Stomach smooth muscle (tissue), 2 donors: ENCODE measurements at regions not wholly inside any gene's neighbourhood (a gene's known extent, or its start where the extent isn't known, plus 50 kb on each side); places are given as distances from the start of the nearest gene placed in this dataset.

ENCODE experiments used
- H3K27ac ChIP-seq: one replicate; pipeline ENCODE4 v1.7.0; 2013; ENCODE audit warnings: mild to moderate bottlenecking, low read length, inconsistent platforms
- H3K27me3 ChIP-seq, 2 donors: one replicate each; pipeline ENCODE4 v1.7.0; 2013; ENCODE audit warnings: low read length in 2 of 2; ENCODE audit not compliant: insufficient read depth in 2 of 2, control insufficient read depth in 1 of 2
- H3K36me3 ChIP-seq, 2 donors: one replicate each; pipeline ENCODE4 v1.7.0; 2013; ENCODE audit warnings: low read length in 2 of 2; ENCODE audit not compliant: control insufficient read depth in 2 of 2, insufficient read depth in 2 of 2
- H3K4me1 ChIP-seq: one replicate; pipeline ENCODE4 v1.7.0; 2013; ENCODE audit warnings: low read length; ENCODE audit not compliant: control insufficient read depth, insufficient read depth
- H3K4me3 ChIP-seq, 2 donors: one replicate each; pipeline ENCODE4 v1.7.0; 2013; ENCODE audit warnings: low read length in 2 of 2
- H3K9ac ChIP-seq, 2 donors: one replicate each; pipeline ENCODE4 v1.7.0; 2013; ENCODE audit warnings: low read length in 2 of 2, mild to moderate bottlenecking in 1 of 2
- H3K9me3 ChIP-seq, 2 donors: one replicate each; pipeline ENCODE4 v1.7.0; 2013; ENCODE audit warnings: low read length in 2 of 2; ENCODE audit not compliant: control insufficient read depth in 2 of 2
- donor health status: healthy.
- donor health status: Pancreatic carcinoma.

- Histone ChIP-seq H3K36me3 (no peaks in the 10 kb centered on the region), H3K9me3 (peaks cover 0 to 3% of the 10 kb centered on the region in 2 donors), H3K27me3 (peaks cover 0 to 10% of the 10 kb centered on the region in 2 donors), H3K9ac (no peak overlapping the region), H3K27ac (no peak overlapping the region), H3K4me1 (no peaks in the 10 kb centered on the region), H3K4me3 (no peak overlapping the region)
Measured at GRCh38 chrX:22325096-22325495, 52.4 kb downstream of the CBLL2 start.

GRCh38 chrX:22329783-22330182 is 57.1 kb downstream of the CBLL2 start:
- Histone ChIP-seq H3K36me3 (no peaks in the 10 kb centered on the region), H3K4me3 (no peak overlapping the region), H3K27me3 (no peaks in the 10 kb centered on the region), H3K27ac (no peak overlapping the region), H3K4me1 (no peaks in the 10 kb centered on the region), H3K9me3 (no peaks in the 10 kb centered on the region), H3K9ac (no peak overlapping the region)

- H3K4me3 ChIP-seq: no peak overlapping the region
- H3K27ac ChIP-seq: no peak overlapping the region
- no peaks in the 10 kb centered on the region for H3K27me3 ChIP-seq
- H3K4me1 ChIP-seq: no peaks in the 10 kb centered on the region
- no peaks in the 10 kb centered on the region for H3K36me3 ChIP-seq
- H3K9ac ChIP-seq: no peak overlapping the region
- no peaks in the 10 kb centered on the region for H3K9me3 ChIP-seq
Measured at GRCh38 chrX:22338740-22339139, 66.0 kb downstream of the CBLL2 start.

GRCh38 chrX:22339459-22339858 is 66.7 kb downstream of the CBLL2 start:
- Histone ChIP-seq H3K36me3 (no peaks in the 10 kb centered on the region), H3K27me3 (no peaks in the 10 kb centered on the region), H3K9ac (no peak overlapping the region), H3K4me3 (no peak overlapping the region), H3K4me1 (no peaks in the 10 kb centered on the region), H3K9me3 (no peaks in the 10 kb centered on the region), H3K27ac (no peak overlapping the region)

- Histone ChIP-seq H3K4me1 (no peaks in the 10 kb centered on the region), H3K9me3 (no peaks in the 10 kb centered on the region), H3K27me3 (no peaks in the 10 kb centered on the region), H3K27ac (no peak overlapping the region), H3K4me3 (no peak overlapping the region), H3K9ac (no peak overlapping the region), H3K36me3 (no peaks in the 10 kb centered on the region)
Measured at GRCh38 chrX:22340022-22340616, 67.4 kb downstream of the CBLL2 start.

- H3K27ac ChIP-seq: no peak overlapping the region
- no peaks in the 10 kb centered on the region for H3K36me3 ChIP-seq
- no peaks in the 10 kb centered on the region for H3K27me3 ChIP-seq
- H3K4me3 ChIP-seq: no peak overlapping the region
- no peaks in the 10 kb centered on the region for H3K4me1 ChIP-seq
- H3K9ac ChIP-seq: no peak overlapping the region
- H3K9me3 ChIP-seq: peaks cover 0 to 2% of the 10 kb centered on the region in 2 donors
Measured at GRCh38 chrX:22343192-22343591, 70.5 kb downstream of the CBLL2 start.

- no peak overlapping the region for H3K9ac ChIP-seq
- no peak overlapping the region for H3K27ac ChIP-seq
- H3K27me3 ChIP-seq: peaks cover 0 to 6% of the 10 kb centered on the region in 2 donors
Measured at GRCh38 chrX:22345884-22346283, 73.2 kb downstream of the CBLL2 start.

GRCh38 chrX:22347491-22347890 is 74.8 kb downstream of the CBLL2 start:
- Histone ChIP-seq H3K9ac (no peak overlapping the region), H3K27ac (no peak overlapping the region), H3K9me3 (peaks cover 0 to 2% of the 10 kb centered on the region in 2 donors), H3K4me3 (no peak overlapping the region), H3K27me3 (peaks cover 0 to 6% of the 10 kb centered on the region in 2 donors), H3K36me3 (no peaks in the 10 kb centered on the region), H3K4me1 (no peaks in the 10 kb centered on the region)

More at GRCh38 chrX:22345884-22346283, 73.2 kb downstream of the CBLL2 start:
- Histone ChIP-seq H3K9me3 (peaks cover 0 to 2% of the 10 kb centered on the region in 2 donors), H3K4me3 (no peak overlapping the region), H3K36me3 (no peaks in the 10 kb centered on the region), H3K4me1 (no peaks in the 10 kb centered on the region)

- Histone ChIP-seq H3K9ac (no peak overlapping the region), H3K4me3 (no peak overlapping the region), H3K27ac (no peak overlapping the region), H3K9me3 (peaks cover 0 to 2% of the 10 kb centered on the region in 2 donors), H3K36me3 (no peaks in the 10 kb centered on the region), H3K4me1 (no peaks in the 10 kb centered on the region), H3K27me3 (peaks cover 0 to 6% of the 10 kb centered on the region in 2 donors)
Measured at GRCh38 chrX:22349116-22349515, 76.4 kb downstream of the CBLL2 start.

GRCh38 chrX:22351076-22351475 is 78.4 kb downstream of the CBLL2 start:
- H3K27me3 ChIP-seq: peaks cover 0 to 6% of the 10 kb centered on the region in 2 donors

GRCh38 chrX:22351966-22352365 is 79.3 kb downstream of the CBLL2 start:
- H3K27ac ChIP-seq: no peak overlapping the region
- H3K4me3 ChIP-seq: no peak overlapping the region
- no peaks in the 10 kb centered on the region for H3K4me1 ChIP-seq
- H3K27me3 ChIP-seq: peaks cover 0 to 6% of the 10 kb centered on the region in 2 donors
- H3K9me3 ChIP-seq: peaks cover 0 to 2% of the 10 kb centered on the region in 2 donors
- H3K36me3 ChIP-seq: no peaks in the 10 kb centered on the region
- H3K9ac ChIP-seq: no peak overlapping the region

More at GRCh38 chrX:22351076-22351475, 78.4 kb downstream of the CBLL2 start:
- Histone ChIP-seq H3K4me1 (no peaks in the 10 kb centered on the region), H3K36me3 (no peaks in the 10 kb centered on the region), H3K9ac (no peak overlapping the region), H3K27ac (no peak overlapping the region), H3K4me3 (no peak overlapping the region), H3K9me3 (peaks cover 0 to 2% of the 10 kb centered on the region in 2 donors)
